RWPE1 (cell line): ENCODE measurements at regions not wholly inside any gene's neighbourhood (a gene's known extent, or its start where the extent isn't known, plus 50 kb on each side); places are given as distances from the start of the nearest gene placed in this dataset.

Source experiments
- CTCF ChIA-PET: fragments of 350-600 bp; sonication (Branson Sonifier 250); formaldehyde crosslinking; extraction: SDS; loops from one replicate; lab custom pipeline; 2021; lab: Yijun Ruan, JAX
- POLR2A ChIA-PET: fragments of 400-600 bp; formaldehyde crosslinking; extraction: SDS; loops from one replicate; lab custom pipeline; 2020; ENCODE audit warnings: antibody characterized with exemption; ENCODE audit not compliant: low non-redundant PET; lab: Yijun Ruan, JAX
- DNase-seq: peaks from one replicate; pipeline ENCODE4 v3.0.0; 2012; ENCODE audit warnings: low spot score
- H3K27ac ChIP-seq: fragments of 450-650 bp; 2 replicates; pipeline ENCODE4 v1.5.1; 2017
- TF ChIP-seq, protein P1 (sequence below): fragments of 450-650 bp; conservative IDR thresholded peaks from 2 replicates; pipeline ENCODE4 v1.5.1; 2017; ENCODE audit warnings: low read depth, mild to moderate bottlenecking

DNA sequence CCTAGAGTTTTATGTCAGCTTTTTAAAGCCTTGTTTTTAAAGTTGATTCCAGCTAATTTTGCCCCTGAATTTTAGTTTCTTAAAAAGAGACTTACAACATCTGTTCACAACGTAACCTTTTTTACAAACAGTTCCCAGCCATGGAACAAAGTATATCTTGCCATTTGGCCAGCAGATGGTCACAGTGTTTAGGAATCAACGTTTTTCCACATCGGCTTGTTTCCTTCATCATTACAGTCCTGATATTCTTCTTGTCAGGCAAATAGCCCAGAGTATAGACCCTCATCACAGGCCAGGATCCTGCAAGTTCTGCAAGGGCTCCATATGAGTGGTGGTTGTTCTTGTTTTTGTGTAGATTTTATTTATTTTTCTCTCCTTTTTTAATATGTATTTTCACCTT lies 341.7 kb upstream of the HTR1E start:
- TF ChIP-seq, protein P1, sequence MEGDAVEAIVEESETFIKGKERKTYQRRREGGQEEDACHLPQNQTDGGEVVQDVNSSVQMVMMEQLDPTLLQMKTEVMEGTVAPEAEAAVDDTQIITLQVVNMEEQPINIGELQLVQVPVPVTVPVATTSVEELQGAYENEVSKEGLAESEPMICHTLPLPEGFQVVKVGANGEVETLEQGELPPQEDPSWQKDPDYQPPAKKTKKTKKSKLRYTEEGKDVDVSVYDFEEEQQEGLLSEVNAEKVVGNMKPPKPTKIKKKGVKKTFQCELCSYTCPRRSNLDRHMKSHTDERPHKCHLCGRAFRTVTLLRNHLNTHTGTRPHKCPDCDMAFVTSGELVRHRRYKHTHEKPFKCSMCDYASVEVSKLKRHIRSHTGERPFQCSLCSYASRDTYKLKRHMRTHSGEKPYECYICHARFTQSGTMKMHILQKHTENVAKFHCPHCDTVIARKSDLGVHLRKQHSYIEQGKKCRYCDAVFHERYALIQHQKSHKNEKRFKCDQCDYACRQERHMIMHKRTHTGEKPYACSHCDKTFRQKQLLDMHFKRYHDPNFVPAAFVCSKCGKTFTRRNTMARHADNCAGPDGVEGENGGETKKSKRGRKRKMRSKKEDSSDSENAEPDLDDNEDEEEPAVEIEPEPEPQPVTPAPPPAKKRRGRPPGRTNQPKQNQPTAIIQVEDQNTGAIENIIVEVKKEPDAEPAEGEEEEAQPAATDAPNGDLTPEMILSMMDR: no peak
- ChIA-PET CTCF (no interaction called here), POLR2A (no interaction called here)
- DNase-seq: no peak
- no peak overlapping the region for H3K27ac ChIP-seq

GRCh38 chr6:86586195-86586594 lies 351.1 kb upstream of the HTR1E start:
- CTCF ChIA-PET: no interaction called here

GRCh38 chr6:86581833-86582232 lies 355.5 kb upstream of the HTR1E start:
- CTCF ChIA-PET: no interaction called here
- no peak overlapping the region for H3K27ac ChIP-seq
- TF ChIP-seq, protein P1: no peak
- POLR2A ChIA-PET: no interaction called here
- DNase-seq: peak; percentile 19

More at GRCh38 chr6:86586195-86586594, 351.1 kb upstream of the HTR1E start:
- H3K27ac ChIP-seq: no peak overlapping the region
- TF ChIP-seq, protein P1: no peak
- POLR2A ChIA-PET: no interaction called here
- DNase-seq: no peak

GRCh38 chr6:86563197-86563596 lies 374.1 kb upstream of the HTR1E start:
- DNase-seq: no peak
- no peak overlapping the region for H3K27ac ChIP-seq
- POLR2A ChIA-PET: no interaction called here
- TF ChIP-seq, protein P1: no peak
- CTCF ChIA-PET: interaction anchor here (0.6 kb wide), 1 partner anchor 477 kb away, joined by 3 read pairs; no protein-coding TSS in a partner anchor

DNA sequence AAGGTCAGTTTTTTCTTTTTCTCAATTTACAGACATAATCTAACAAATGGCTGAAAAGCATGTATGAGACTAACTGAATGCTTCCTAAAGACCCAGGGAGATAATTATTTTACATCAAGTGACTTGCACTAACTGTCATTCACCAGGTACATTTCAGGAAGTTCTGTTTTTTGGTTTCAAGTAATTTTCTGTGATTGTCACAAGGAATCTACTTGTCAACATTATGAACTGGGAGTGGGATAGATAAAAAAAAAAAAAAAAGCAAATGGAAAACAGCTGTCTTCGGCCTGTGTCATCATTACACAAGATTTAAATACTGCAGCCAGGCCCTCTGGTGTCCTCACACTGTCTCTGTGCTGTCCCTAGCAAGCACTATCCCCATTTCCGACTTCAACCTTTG lies 379.0 kb upstream of the HTR1E start:
- TF ChIP-seq, protein P1: no peak
- CTCF ChIA-PET: no interaction called here

DNA sequence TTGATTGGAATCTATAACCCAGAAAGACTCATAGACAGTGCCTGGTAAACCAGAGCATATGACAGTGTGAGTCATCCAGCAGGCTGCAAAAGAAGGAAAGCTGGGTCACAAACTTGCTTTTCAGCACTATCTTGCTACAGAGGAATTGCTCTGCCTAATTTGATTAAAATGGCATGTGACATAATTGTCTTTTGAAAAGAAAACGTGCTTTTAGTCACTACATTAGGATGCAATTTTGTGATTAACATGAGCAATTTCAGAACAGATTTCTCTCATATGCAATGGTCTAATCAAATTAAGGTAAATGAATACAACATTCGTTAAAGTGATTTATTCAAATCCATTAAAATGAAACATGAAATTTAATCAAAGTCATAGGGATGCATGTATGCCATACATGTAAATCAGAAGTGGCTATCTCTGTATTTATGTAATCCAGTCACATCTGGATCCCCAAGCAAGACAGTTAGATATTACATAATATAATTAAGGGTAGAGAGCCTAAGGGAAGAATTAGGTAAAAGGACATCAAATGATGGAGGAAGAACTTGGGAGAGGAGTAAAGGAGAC lies 400.0 kb upstream of the HTR1E start:
- no peak overlapping the region for H3K27ac ChIP-seq
- ChIA-PET POLR2A (no interaction called here), CTCF (no interaction called here)
- no peak for DNase-seq
- TF ChIP-seq, protein P1: no peak

More for the DNA sequence above, 379.0 kb upstream of the HTR1E start:
- no peak for DNase-seq
- no peak overlapping the region for H3K27ac ChIP-seq
- POLR2A ChIA-PET: no interaction called here
